ENCODE measurements at regions not wholly inside any gene's neighbourhood (a gene's known extent, or its start where the extent isn't known, plus 50 kb on each side); places are given as distances from the start of the nearest gene placed in this dataset.

- 67% methylated on average over 1 of the region's 2 CpGs; no CpG with 5 or more reads in 1 of the 2 experiments for WGBS, 2 experiments (ENCODE audit: insufficient coverage in 2 of 2)
- H3K9me3 ChIP-seq (ENCODE audit: control insufficient read depth, low read length) = no peaks in the 10 kb centered on the region
- no peak overlapping the region for H3K27ac ChIP-seq (ENCODE audit: low read depth, low read length, severe bottlenecking)
- no peak overlapping the region for H3K4me3 ChIP-seq (ENCODE audit: extremely low read depth, insufficient read depth, low read length, poor library complexity, severe bottlenecking)
- no peaks in the 10 kb centered on the region for H3K36me3 ChIP-seq (ENCODE audit: control insufficient read depth, insufficient read depth, low read length)
- no peaks in the 10 kb centered on the region for H3K4me1 ChIP-seq (ENCODE audit: control insufficient read depth, insufficient read depth, low read length, poor library complexity, severe bottlenecking)
Observed at GRCh38 chr5:119789406-119790117, 160.2 kb downstream of the FAM170A start.

GRCh38 chr5:119792161-119792799, 162.9 kb downstream of the FAM170A start:
- no peak overlapping the region for H3K27ac ChIP-seq (ENCODE audit: low read depth, low read length, severe bottlenecking)
- 69 to 83% methylated on average over 1 to 3 of the region's 5 CpGs for WGBS, 2 experiments (ENCODE audit: insufficient coverage in 2 of 2)

GRCh38 chr5:119795768-119796167, 166.4 kb downstream of the FAM170A start:
- H3K4me3 ChIP-seq (ENCODE audit: extremely low read depth, insufficient read depth, low read length, poor library complexity, severe bottlenecking) = no peak overlapping the region
- H3K4me1 ChIP-seq (ENCODE audit: control insufficient read depth, insufficient read depth, low read length, poor library complexity, severe bottlenecking) = no peaks in the 10 kb centered on the region
- no peaks in the 10 kb centered on the region for H3K36me3 ChIP-seq (ENCODE audit: control insufficient read depth, insufficient read depth, low read length)
- no peak overlapping the region for H3K27ac ChIP-seq (ENCODE audit: low read depth, low read length, severe bottlenecking)
- 96 to 100% methylated on average over 2 of the region's 2 CpGs for WGBS, 2 experiments (ENCODE audit: insufficient coverage in 2 of 2)
- no peaks in the 10 kb centered on the region for H3K9me3 ChIP-seq (ENCODE audit: control insufficient read depth, low read length)

More at GRCh38 chr5:119792161-119792799, 162.9 kb downstream of the FAM170A start:
- no peak overlapping the region for H3K4me3 ChIP-seq (ENCODE audit: extremely low read depth, insufficient read depth, low read length, poor library complexity, severe bottlenecking)
- H3K4me1 ChIP-seq (ENCODE audit: control insufficient read depth, insufficient read depth, low read length, poor library complexity, severe bottlenecking) = no peaks in the 10 kb centered on the region
- no peaks in the 10 kb centered on the region for H3K9me3 ChIP-seq (ENCODE audit: control insufficient read depth, low read length)
- no peaks in the 10 kb centered on the region for H3K36me3 ChIP-seq (ENCODE audit: control insufficient read depth, insufficient read depth, low read length)

- H3K4me3 ChIP-seq (ENCODE audit: extremely low read depth, insufficient read depth, low read length, poor library complexity, severe bottlenecking) = no peak overlapping the region
- no peaks in the 10 kb centered on the region for H3K4me1 ChIP-seq (ENCODE audit: control insufficient read depth, insufficient read depth, low read length, poor library complexity, severe bottlenecking)
- no peak overlapping the region for H3K27ac ChIP-seq (ENCODE audit: low read depth, low read length, severe bottlenecking)
- H3K9me3 ChIP-seq (ENCODE audit: control insufficient read depth, low read length) = no peaks in the 10 kb centered on the region
- WGBS, 2 experiments (ENCODE audit: insufficient coverage in 2 of 2) = 67% methylated on average over 1 of the region's 2 CpGs; no CpG with 5 or more reads in 1 of the 2 experiments
- no peaks in the 10 kb centered on the region for H3K36me3 ChIP-seq (ENCODE audit: control insufficient read depth, insufficient read depth, low read length)
Observed at GRCh38 chr5:119801570-119801969, 172.2 kb downstream of the FAM170A start.

GRCh38 chr5:119808024-119808423, 178.7 kb downstream of the FAM170A start:
- no peak overlapping the region for H3K4me3 ChIP-seq (ENCODE audit: extremely low read depth, insufficient read depth, low read length, poor library complexity, severe bottlenecking)
- no peaks in the 10 kb centered on the region for H3K4me1 ChIP-seq (ENCODE audit: control insufficient read depth, insufficient read depth, low read length, poor library complexity, severe bottlenecking)
- no peak overlapping the region for H3K27ac ChIP-seq (ENCODE audit: low read depth, low read length, severe bottlenecking)
- no peaks in the 10 kb centered on the region for H3K9me3 ChIP-seq (ENCODE audit: control insufficient read depth, low read length)
- H3K36me3 ChIP-seq (ENCODE audit: control insufficient read depth, insufficient read depth, low read length) = no peaks in the 10 kb centered on the region
- 100% methylated on average over 1 of the region's 2 CpGs; no CpG with 5 or more reads in 1 of the 2 experiments for WGBS, 2 experiments (ENCODE audit: insufficient coverage in 2 of 2)

GRCh38 chr5:119808474-119808873, 179.1 kb downstream of the FAM170A start:
- 90 to 100% methylated on average over 1 to 2 of the region's 2 CpGs for WGBS, 2 experiments (ENCODE audit: insufficient coverage in 2 of 2)
- no peaks in the 10 kb centered on the region for H3K4me1 ChIP-seq (ENCODE audit: control insufficient read depth, insufficient read depth, low read length, poor library complexity, severe bottlenecking)
- H3K36me3 ChIP-seq (ENCODE audit: control insufficient read depth, insufficient read depth, low read length) = no peaks in the 10 kb centered on the region
- H3K27ac ChIP-seq (ENCODE audit: low read depth, low read length, severe bottlenecking) = no peak overlapping the region
- H3K4me3 ChIP-seq (ENCODE audit: extremely low read depth, insufficient read depth, low read length, poor library complexity, severe bottlenecking) = no peak overlapping the region
- H3K9me3 ChIP-seq (ENCODE audit: control insufficient read depth, low read length) = no peaks in the 10 kb centered on the region

GRCh38 chr5:119810217-119810616, 180.9 kb downstream of the FAM170A start:
- Histone ChIP-seq H3K4me1 (ENCODE audit: control insufficient read depth, insufficient read depth, low read length, poor library complexity, severe bottlenecking) (no peaks in the 10 kb centered on the region), H3K4me3 (ENCODE audit: extremely low read depth, insufficient read depth, low read length, poor library complexity, severe bottlenecking) (no peak overlapping the region), H3K9me3 (ENCODE audit: control insufficient read depth, low read length) (no peaks in the 10 kb centered on the region), H3K27ac (ENCODE audit: low read depth, low read length, severe bottlenecking) (no peak overlapping the region), H3K36me3 (ENCODE audit: control insufficient read depth, insufficient read depth, low read length) (no peaks in the 10 kb centered on the region)

GRCh38 chr5:119811458-119811857, 182.1 kb downstream of the FAM170A start:
- no peak overlapping the region for H3K4me3 ChIP-seq (ENCODE audit: extremely low read depth, insufficient read depth, low read length, poor library complexity, severe bottlenecking)
- no peak overlapping the region for H3K27ac ChIP-seq (ENCODE audit: low read depth, low read length, severe bottlenecking)
- H3K9me3 ChIP-seq (ENCODE audit: control insufficient read depth, low read length) = no peaks in the 10 kb centered on the region
- no peaks in the 10 kb centered on the region for H3K36me3 ChIP-seq (ENCODE audit: control insufficient read depth, insufficient read depth, low read length)
- no peaks in the 10 kb centered on the region for H3K4me1 ChIP-seq (ENCODE audit: control insufficient read depth, insufficient read depth, low read length, poor library complexity, severe bottlenecking)
- no CpG with 5 or more reads among the region's 5 CpGs for WGBS, 2 experiments (ENCODE audit: insufficient coverage in 2 of 2)

GRCh38 chr5:119814655-119815054, 185.3 kb downstream of the FAM170A start:
- H3K4me1 ChIP-seq (ENCODE audit: control insufficient read depth, insufficient read depth, low read length, poor library complexity, severe bottlenecking) = no peaks in the 10 kb centered on the region
- no peaks in the 10 kb centered on the region for H3K36me3 ChIP-seq (ENCODE audit: control insufficient read depth, insufficient read depth, low read length)
- no peaks in the 10 kb centered on the region for H3K9me3 ChIP-seq (ENCODE audit: control insufficient read depth, low read length)
- 85 to 89% methylated on average over 4 to 6 of the region's 6 CpGs for WGBS, 2 experiments (ENCODE audit: insufficient coverage in 2 of 2)
- no peak overlapping the region for H3K27ac ChIP-seq (ENCODE audit: low read depth, low read length, severe bottlenecking)
- H3K4me3 ChIP-seq (ENCODE audit: extremely low read depth, insufficient read depth, low read length, poor library complexity, severe bottlenecking) = no peak overlapping the region

- no peaks in the 10 kb centered on the region for H3K4me1 ChIP-seq (ENCODE audit: control insufficient read depth, insufficient read depth, low read length, poor library complexity, severe bottlenecking)
- H3K36me3 ChIP-seq (ENCODE audit: control insufficient read depth, insufficient read depth, low read length) = no peaks in the 10 kb centered on the region
- no peak overlapping the region for H3K4me3 ChIP-seq (ENCODE audit: extremely low read depth, insufficient read depth, low read length, poor library complexity, severe bottlenecking)
- H3K9me3 ChIP-seq (ENCODE audit: control insufficient read depth, low read length) = no peaks in the 10 kb centered on the region
- H3K27ac ChIP-seq (ENCODE audit: low read depth, low read length, severe bottlenecking) = no peak overlapping the region
Observed at GRCh38 chr5:119816055-119816454, 186.7 kb downstream of the FAM170A start.

GRCh38 chr5:119820016-119820415, 190.7 kb downstream of the FAM170A start:
- WGBS, 2 experiments (ENCODE audit: insufficient coverage in 2 of 2) = 86 to 100% methylated on average over 1 of the region's 1 CpG

More at GRCh38 chr5:119820016-119820415, 190.7 kb downstream of the FAM170A start:
- Histone ChIP-seq H3K9me3 (ENCODE audit: control insufficient read depth, low read length) (no peaks in the 10 kb centered on the region), H3K4me3 (ENCODE audit: extremely low read depth, insufficient read depth, low read length, poor library complexity, severe bottlenecking) (no peak overlapping the region), H3K36me3 (ENCODE audit: control insufficient read depth, insufficient read depth, low read length) (no peaks in the 10 kb centered on the region), H3K4me1 (ENCODE audit: control insufficient read depth, insufficient read depth, low read length, poor library complexity, severe bottlenecking) (no peaks in the 10 kb centered on the region), H3K27ac (ENCODE audit: low read depth, low read length, severe bottlenecking) (no peak overlapping the region)

Data from mesodermal cell (in vitro differentiated cells).